Caco-2 (cell line): ENCODE measurements at regions not wholly inside any gene's neighbourhood (a gene's known extent, or its start where the extent isn't known, plus 50 kb on each side); places are given as distances from the start of the nearest gene placed in this dataset.

ENCODE experiments used
- BruUV-seq: library from RNA; stranded (reverse); fragments of 400-500 nt; replicated peaks from 2 replicates; lab custom pipeline; 2021; lab: Mats Ljungman, UMichigan
- CTCF ChIA-PET: fragments of 300-600 bp; sonication (Branson Sonifier 250); formaldehyde crosslinking; loops from one replicate; lab custom pipeline; 2022; ENCODE audit warnings: antibody characterized with exemption; lab: Charles Lee
- POLR2A ChIA-PET: fragments of 300-600 bp; sonication (Branson Sonifier 250); formaldehyde crosslinking; loops from one replicate; lab custom pipeline; 2022; ENCODE audit warnings: antibody characterized with exemption; lab: Charles Lee
- DNase-seq, 2 experiments: peaks; one replicate each; pipeline versions ENCODE4 v3.0.0 to v3.0.0-alpha.2; 2020 to 2022
- H3K27me3 ChIP-seq: replicated peaks from 2 replicates; pipeline ENCODE4 v1.6.0; 2011; ENCODE audit warnings: low read length; ENCODE audit not compliant: control insufficient read depth, insufficient read depth
- H3K36me3 ChIP-seq: 2 replicates; pipeline ENCODE4 v1.5.1; 2011; ENCODE audit warnings: low read length; ENCODE audit not compliant: control insufficient read depth, insufficient read depth
- H3K4me1 ChIP-seq: fragments of 250-450 bp; sonication (Bioruptor Pico); 2 replicates; pipeline ENCODE4 v1.5.1; 2020; ENCODE audit warnings: mild to moderate bottlenecking
- H3K4me3 ChIP-seq: 2 replicates; pipeline ENCODE4 v1.5.1; 2011; ENCODE audit warnings: low read depth, mild to moderate bottlenecking, control low read depth, low read length
- H3K9me3 ChIP-seq: fragments of 250-450 bp; sonication (Bioruptor Pico); 2 replicates; pipeline ENCODE4 v1.5.1; 2020; ENCODE audit warnings: mild to moderate bottlenecking, moderate library complexity
- H3K27ac Mint-ChIP-seq: one replicate; pipeline ENCODE4 v1.8.0; 2022; ENCODE audit warnings: mixed read lengths; ENCODE audit not compliant: unreplicated experiment
- H3K27me3 Mint-ChIP-seq: one replicate; pipeline ENCODE4 v1.8.0; 2022; ENCODE audit warnings: mixed read lengths; ENCODE audit not compliant: insufficient read depth, unreplicated experiment
- H3K36me3 Mint-ChIP-seq: one replicate; pipeline ENCODE4 v1.8.0; 2022; ENCODE audit warnings: mild to moderate bottlenecking, mixed read lengths; ENCODE audit not compliant: insufficient read depth, unreplicated experiment
- H3K4me1 Mint-ChIP-seq: one replicate; pipeline ENCODE4 v1.8.0; 2022; ENCODE audit warnings: low read depth, mixed read lengths; ENCODE audit not compliant: unreplicated experiment
- H3K4me3 Mint-ChIP-seq: one replicate; pipeline ENCODE4 v1.8.0; 2022; ENCODE audit warnings: mild to moderate bottlenecking, moderate library complexity, mixed read lengths; ENCODE audit not compliant: unreplicated experiment
- H3K9me3 Mint-ChIP-seq: one replicate; pipeline ENCODE4 v1.8.0; 2022; ENCODE audit warnings: mixed read lengths; ENCODE audit not compliant: unreplicated experiment
- CTCF ChIP-seq, 2 experiments: fragments of 200-600 bp in 1 of 2; IDR thresholded peaks; 1 replicate in 1 of 2; 2 replicates in 1 of 2; pipeline versions ENCODE4 v1.5.1 to v1.8.0; 2011 to 2022; ENCODE audit warnings: antibody characterized with exemption in 1 of 2, control low read depth in 1 of 2, inconsistent platforms in 1 of 2, low read depth in 1 of 2, low read length in 1 of 2, mild to moderate bottlenecking in 1 of 2, moderate library complexity in 1 of 2; ENCODE audit not compliant: insufficient read depth in 1 of 2, severe bottlenecking in 1 of 2, unreplicated experiment in 1 of 2
- intact Hi-C: fragments of 100-400 bp; cut with micrococcal nuclease; formaldehyde crosslinking; loops from one replicate; pipeline ENCODE4 v1.10.0; 2022; ENCODE audit not compliant: unreplicated experiment

- Mint-ChIP-seq H3K4me3 (no peak overlapping the region), H3K27ac (no peak overlapping the region), H3K9me3 (peaks cover 9% of the 10 kb centered on the region), H3K4me1 (peaks cover 6% of the 10 kb centered on the region), H3K36me3 (no peaks in the 10 kb centered on the region), H3K27me3 (peaks cover 3% of the 10 kb centered on the region)
- BruUV-seq = no TSS peak
- TF ChIP-seq CTCF (IDR thresholded peaks at IDR 0.05; ENCODE audit: insufficient read depth in 1 of 2, low read depth in 1 of 2, low read length in 1 of 2, severe bottlenecking in 1 of 2, unreplicated experiment in 1 of 2) = no peak
- no peak for DNase-seq
- intact Hi-C loops = no loop called here
- no peaks in the 10 kb centered on the region for H3K27me3 ChIP-seq
- CTCF ChIA-PET = interaction anchor here (0.6 kb wide), 1 partner anchor 773 kb away, joined by 3 read pairs; no protein-coding TSS in a partner anchor
- H3K36me3 ChIP-seq = no peaks in the 10 kb centered on the region
- no peaks in the 10 kb centered on the region; the same call in 1 of the 2 replicates for H3K9me3 ChIP-seq
- no peak overlapping the region for H3K4me3 ChIP-seq
- H3K4me1 ChIP-seq = no peaks in the 10 kb centered on the region
- POLR2A ChIA-PET = no interaction called here
Observed at GRCh38 chr7:106187613-106188350, 75.7 kb upstream of the SYPL1 start.

DNA sequence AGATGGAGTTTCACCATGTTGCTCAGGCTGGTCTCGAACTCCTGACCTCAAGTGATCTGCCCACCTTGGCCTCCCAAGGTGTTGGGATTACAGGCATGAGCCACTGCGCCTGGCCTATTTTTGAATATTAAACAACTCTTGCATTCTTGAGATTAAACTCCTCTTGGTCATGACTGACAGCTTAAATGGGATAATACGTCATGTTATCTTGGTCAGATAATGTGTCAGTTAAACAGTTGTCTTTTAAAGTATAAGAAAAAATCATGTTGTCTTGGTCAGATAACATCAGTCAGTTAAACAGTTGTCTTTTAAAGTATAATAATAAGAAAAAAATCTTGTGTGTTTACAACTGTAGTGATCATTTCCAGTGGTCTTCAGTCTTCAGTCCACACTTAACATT, 73.6 kb upstream of the SYPL1 start:
- Histone ChIP-seq H3K27me3 (no peaks in the 10 kb centered on the region), H3K36me3 (no peaks in the 10 kb centered on the region), H3K4me3 (no peak overlapping the region), H3K9me3 (no peaks in the 10 kb centered on the region), H3K4me1 (no peaks in the 10 kb centered on the region)
- Mint-ChIP-seq H3K9me3 (peaks cover 9% of the 10 kb centered on the region), H3K4me1 (peaks cover 6% of the 10 kb centered on the region), H3K4me3 (no peak overlapping the region), H3K27me3 (peaks cover 3% of the 10 kb centered on the region), H3K36me3 (no peaks in the 10 kb centered on the region), H3K27ac (no peak overlapping the region)
- POLR2A ChIA-PET = no interaction called here
- DNase-seq = no peak
- intact Hi-C loops = no loop called here
- CTCF ChIA-PET = no interaction called here
- BruUV-seq = no TSS peak
- no peak for TF ChIP-seq CTCF (IDR thresholded peaks at IDR 0.05; ENCODE audit: insufficient read depth in 1 of 2, low read depth in 1 of 2, low read length in 1 of 2, severe bottlenecking in 1 of 2, unreplicated experiment in 1 of 2)

DNA sequence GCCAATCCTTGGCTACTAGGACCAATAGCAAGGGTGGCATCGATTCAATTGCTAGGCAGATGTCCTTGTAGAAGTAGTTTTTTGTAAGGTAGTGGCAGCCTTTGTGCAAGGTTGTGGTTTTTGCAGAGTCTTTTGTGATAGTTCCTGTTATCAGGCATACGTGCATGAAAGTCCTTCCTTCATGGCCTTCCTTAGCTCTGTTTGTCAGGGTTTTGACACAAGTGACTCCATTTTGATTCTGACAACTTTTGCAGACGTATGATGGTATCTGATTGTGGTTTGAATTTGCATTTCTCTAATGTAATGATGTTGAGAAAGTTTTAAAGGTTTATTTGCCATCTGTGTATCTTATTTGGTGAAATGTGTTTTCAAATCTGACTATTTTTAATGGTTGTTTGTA, 71.8 kb upstream of the SYPL1 start:
- H3K4me3 ChIP-seq = no peak overlapping the region
- no peaks in the 10 kb centered on the region for H3K9me3 ChIP-seq
- ChIA-PET POLR2A (no interaction called here), CTCF (no interaction called here)
- H3K9me3 Mint-ChIP-seq = peaks cover 9% of the 10 kb centered on the region
- BruUV-seq = no TSS peak
- H3K36me3 ChIP-seq = no peaks in the 10 kb centered on the region
- no peak for DNase-seq
- H3K4me1 Mint-ChIP-seq = peaks cover 6% of the 10 kb centered on the region
- TF ChIP-seq CTCF (IDR thresholded peaks at IDR 0.05; ENCODE audit: insufficient read depth in 1 of 2, low read depth in 1 of 2, low read length in 1 of 2, severe bottlenecking in 1 of 2, unreplicated experiment in 1 of 2) = no peak
- H3K36me3 Mint-ChIP-seq = no peaks in the 10 kb centered on the region
- intact Hi-C loops = no loop called here
- H3K27me3 Mint-ChIP-seq = peaks cover 3% of the 10 kb centered on the region
- no peak overlapping the region for H3K27ac Mint-ChIP-seq
- H3K4me3 Mint-ChIP-seq = no peak overlapping the region
- H3K27me3 ChIP-seq = no peaks in the 10 kb centered on the region
- H3K4me1 ChIP-seq = no peaks in the 10 kb centered on the region
